Muscle of arm (tissue), 1 donor: ENCODE measurements at regions not wholly inside any gene's neighbourhood (a gene's known extent, or its start where the extent isn't known, plus 50 kb on each side); places are given as distances from the start of the nearest gene placed in this dataset.
A peak's percentile ranks its signal among the peaks of the same experiment; 100 is the strongest.

ENCODE experiments used
- DNase-seq: peaks from one replicate; pipeline ENCODE4 v3.0.0-alpha.2; 2013

DNA sequence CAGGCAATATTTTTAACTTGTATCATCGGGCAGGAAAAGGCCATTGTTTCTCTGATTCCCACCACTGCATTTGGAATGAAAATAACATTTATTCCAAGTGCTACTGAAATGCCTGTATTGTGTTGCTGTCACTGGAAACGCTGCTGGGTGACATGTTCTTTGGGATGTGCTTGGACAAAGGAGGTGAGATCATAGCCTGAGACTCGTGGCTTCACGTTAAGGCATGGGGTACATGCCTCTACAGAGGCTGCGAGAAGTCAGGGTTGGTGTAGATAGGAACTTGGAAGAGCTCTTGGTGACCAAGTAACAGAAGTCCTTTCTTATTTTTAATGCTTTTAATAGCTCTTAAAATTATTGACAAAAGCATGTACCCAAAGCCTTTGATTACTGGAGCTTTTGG lies 58.8 kb upstream of the MAF start:
- DNase-seq, result no peak

DNA sequence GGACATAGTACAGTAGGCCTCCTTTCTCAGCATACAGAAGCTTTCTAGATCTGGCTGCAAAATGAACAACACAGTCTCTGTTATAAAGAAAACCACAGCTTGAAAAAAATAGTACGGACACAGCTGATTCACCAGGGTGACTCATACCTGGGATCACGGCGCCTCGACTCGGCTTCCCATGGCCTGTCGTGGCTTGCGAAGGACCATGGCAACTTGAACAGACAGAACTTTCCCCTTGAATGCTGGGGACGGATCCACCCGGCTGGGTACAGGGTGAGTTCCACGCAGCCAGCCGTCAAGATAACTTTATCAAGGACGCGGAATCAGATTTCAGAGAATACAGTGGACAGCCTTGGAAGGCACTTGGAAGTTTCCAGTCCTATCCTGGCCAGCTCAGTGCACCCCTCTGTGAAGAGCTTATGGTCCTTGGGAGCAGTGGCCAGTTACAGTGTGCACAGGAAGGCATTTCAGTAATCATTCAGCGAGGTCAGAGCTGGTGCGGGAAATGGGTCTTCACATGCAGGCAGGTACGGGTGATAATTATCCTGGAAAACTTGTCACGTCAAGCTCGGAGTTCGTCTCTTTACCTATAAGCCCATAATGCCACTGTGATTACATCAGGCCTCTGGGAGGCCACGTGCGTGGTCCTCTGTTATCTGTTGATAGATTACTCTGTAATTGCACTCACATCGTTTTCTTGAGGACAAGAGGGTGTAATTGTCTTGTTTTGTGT lies 57.9 kb upstream of the MAF start:
- no peak for DNase-seq

DNA sequence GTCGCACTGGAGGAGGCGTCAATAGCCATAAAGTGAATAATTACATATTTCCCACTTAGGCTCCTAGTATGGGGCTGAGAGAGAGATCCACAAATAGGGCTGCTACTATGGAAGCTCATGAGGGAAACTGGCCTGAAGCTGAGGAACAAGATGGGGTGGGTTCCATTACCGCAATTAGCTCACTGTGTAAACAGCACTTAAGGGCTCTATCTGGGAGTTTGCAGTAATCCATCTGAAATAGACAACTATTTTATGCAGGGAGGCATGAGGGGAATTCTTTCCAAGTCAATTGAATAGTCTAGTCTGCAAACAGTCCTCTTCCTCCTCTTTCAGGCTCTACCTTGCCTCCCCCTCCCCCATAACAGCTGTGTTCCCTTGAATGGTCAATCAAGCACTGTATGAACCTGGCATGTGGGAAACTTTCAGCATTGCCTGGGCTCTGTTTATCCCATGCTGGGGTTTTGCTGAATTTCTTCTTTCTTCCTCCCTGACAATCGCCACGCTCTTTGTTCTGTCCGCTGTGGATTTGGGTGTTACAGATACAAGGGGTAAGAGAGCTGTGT lies 56.1 kb upstream of the MAF start:
- DNase-seq, result no peak

DNA sequence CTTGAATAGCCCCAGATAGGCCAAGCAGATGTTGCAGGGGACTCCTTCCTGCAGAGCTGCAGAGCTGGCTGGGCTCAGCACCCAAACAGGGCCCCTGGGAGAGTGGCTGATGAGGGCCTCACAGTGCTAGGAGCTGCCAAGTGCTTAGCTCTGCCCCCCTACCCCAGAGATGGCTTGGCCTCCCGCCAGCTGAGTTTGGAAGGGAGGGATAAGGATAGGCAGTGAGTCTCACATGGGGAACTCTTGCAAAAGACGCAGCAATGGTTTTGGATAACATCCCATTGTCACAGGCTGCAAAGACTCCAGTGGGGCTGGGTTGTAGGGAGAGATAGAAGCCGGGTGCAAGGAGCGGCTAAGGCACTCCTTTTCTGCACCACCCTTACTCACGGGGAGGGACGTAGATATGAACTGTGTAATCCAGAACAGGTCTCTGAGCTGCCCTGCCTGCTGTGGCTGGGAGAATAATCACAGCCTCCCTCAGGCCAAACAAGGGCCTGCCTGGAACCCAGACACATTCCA lies 52.9 kb upstream of the MAF start:
- peak; percentile 60 for DNase-seq

DNA sequence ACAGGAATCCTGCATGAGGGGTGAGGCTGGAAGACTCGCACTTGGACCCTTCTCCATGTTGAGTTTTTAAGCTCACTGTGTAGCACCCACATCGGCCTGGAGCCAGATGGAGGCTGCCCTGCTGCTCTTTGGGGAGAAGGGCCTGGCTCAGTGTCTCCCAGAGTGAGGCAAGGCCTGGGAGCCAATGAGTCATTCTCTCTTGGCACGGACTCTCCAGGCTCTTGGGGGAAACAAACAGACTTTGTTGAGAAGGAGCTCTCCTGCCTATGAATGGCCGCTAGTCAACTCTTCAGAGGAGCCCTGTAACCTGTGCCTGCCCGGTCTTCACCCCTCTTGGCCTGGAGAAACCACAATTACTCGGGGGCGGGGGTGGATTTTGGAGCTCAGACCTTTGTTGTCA lies 50.8 kb upstream of the MAF start:
- DNase-seq, result no peak
